Omental fat pad (tissue), 3 donors: ENCODE measurements at regions not wholly inside any gene's neighbourhood (a gene's known extent, or its start where the extent isn't known, plus 50 kb on each side); places are given as distances from the start of the nearest gene placed in this dataset.

Source experiments
- ATAC-seq: fragments of 150-250 bp; one replicate; pipeline ENCODE4 v1.9.1; 2016; ENCODE audit warnings: mild to moderate bottlenecking, moderate library complexity; ENCODE audit not compliant: low FRiP score
- DNase-seq: peaks from one replicate; pipeline ENCODE4 v3.0.0-alpha.2; 2019; ENCODE audit warnings: low spot score
- TF ChIP-seq, protein P1 (sequence below), 3 donors: fragments of 450-650 bp; IDR thresholded peaks; one replicate each; pipeline ENCODE4 v1.5.1; 2016 to 2017; ENCODE audit warnings: antibody characterized with exemption in 3 of 3, mild to moderate bottlenecking in 3 of 3, moderate library complexity in 2 of 3

DNA sequence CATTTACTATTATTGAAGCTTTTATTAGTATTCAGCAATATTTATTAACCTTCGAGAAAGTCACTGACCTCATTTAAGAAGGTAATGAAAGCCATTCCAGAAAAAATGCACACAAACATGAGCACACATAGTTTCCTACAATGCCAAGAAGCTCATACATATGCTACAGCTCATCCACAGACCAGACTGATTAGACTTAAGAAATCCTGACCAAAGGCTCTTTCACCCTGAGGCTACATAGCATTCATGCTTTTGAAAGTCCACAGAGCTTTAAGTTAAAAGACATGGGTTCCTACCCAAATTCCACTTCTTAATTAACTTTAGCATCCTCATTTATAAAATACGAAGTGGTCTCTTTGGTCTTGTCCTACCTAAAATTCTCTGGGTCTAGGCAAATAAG is 430.4 kb downstream of the TBC1D32 start:
- DNase-seq (no peak), ATAC-seq (no peak)
- TF ChIP-seq, protein P1, sequence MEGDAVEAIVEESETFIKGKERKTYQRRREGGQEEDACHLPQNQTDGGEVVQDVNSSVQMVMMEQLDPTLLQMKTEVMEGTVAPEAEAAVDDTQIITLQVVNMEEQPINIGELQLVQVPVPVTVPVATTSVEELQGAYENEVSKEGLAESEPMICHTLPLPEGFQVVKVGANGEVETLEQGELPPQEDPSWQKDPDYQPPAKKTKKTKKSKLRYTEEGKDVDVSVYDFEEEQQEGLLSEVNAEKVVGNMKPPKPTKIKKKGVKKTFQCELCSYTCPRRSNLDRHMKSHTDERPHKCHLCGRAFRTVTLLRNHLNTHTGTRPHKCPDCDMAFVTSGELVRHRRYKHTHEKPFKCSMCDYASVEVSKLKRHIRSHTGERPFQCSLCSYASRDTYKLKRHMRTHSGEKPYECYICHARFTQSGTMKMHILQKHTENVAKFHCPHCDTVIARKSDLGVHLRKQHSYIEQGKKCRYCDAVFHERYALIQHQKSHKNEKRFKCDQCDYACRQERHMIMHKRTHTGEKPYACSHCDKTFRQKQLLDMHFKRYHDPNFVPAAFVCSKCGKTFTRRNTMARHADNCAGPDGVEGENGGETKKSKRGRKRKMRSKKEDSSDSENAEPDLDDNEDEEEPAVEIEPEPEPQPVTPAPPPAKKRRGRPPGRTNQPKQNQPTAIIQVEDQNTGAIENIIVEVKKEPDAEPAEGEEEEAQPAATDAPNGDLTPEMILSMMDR (IDR thresholded peaks at IDR 0.05): no peak

DNA sequence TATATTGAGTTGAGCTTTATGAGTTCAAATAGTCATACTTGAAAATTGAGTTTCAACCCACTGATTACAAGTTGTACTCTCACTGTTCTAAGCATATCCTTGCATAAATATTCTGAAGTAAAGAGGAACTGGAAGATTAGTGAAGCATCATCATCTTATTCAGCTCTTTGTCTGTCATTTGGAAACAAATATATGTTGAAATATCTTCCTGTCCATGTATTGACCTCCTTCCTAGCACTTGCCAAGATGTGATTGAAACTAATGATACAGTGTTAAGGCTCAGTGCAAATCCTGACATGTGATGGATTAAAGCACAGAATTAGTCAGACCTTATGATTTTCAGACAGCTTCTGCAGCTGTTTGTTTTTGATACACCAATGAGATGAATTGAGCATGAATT is 434.3 kb downstream of the TBC1D32 start:
- TF ChIP-seq, protein P1 (IDR thresholded peaks at IDR 0.05): no peak
- DNase-seq: no peak
- ATAC-seq: no peak

DNA sequence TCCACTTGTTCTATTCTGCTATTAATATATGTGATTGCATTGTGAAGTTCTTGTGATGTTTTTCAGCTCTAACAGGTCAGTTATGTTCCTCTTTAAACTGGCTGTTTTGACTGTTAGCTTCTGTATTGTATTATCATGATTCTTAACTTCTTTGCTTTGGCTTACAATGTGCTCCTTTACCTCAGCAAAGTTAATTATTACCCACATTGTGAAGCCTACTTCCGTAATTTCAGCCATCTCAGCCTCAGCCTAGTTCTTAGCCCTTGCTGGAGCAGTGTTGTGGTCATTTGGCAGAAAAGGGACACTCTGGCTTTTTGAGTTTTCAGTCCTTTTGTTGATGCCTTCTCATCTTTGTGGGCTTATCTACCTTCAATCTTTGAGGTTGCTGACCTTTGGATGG is 440.2 kb downstream of the TBC1D32 start:
- ATAC-seq (no peak), DNase-seq (no peak)
- TF ChIP-seq, protein P1 (IDR thresholded peaks at IDR 0.05): no peak

DNA sequence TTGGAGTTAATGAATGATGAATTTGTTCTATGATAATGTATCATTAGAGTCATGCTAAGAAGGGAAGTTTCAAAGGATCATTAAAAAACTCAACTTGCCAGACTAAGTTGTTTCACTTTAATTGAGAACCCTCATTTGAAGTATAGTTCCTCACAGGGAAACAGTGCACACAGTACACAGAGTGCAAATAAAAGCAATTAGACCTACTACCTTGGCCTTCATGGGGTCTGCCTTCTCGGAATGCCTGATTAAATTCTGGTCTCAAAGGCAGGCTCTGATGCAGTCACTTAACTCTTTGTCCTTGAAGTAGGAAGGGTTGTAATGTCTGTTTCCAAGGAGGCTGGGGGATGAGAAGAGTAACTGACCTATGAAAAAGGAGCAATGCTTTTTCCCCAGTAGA is 457.3 kb downstream of the TBC1D32 start:
- TF ChIP-seq, protein P1 (IDR thresholded peaks at IDR 0.05): no peak
- ATAC-seq (no peak), DNase-seq (no peak)

DNA sequence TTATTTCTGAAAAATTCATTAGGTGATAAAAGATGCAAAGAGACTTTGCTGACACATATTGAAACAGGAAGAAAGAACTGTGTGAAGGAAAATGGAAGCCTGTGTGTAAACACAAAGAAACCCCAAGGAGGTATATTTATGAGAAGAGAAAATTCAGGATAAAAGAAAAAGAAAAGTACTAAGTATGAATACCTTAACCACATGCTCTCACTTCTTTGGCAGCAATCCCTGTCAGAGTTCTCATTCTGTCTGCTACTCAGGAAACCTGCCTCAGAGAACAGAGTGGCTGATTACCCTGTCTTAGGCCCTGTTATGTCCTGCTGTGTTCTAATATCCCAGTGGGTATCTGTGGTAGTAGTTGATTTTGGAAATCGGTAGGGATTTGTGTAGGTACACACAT is 457.9 kb downstream of the TBC1D32 start:
- TF ChIP-seq, protein P1 (IDR thresholded peaks at IDR 0.05): no peak
- no peak for DNase-seq
- no peak for ATAC-seq

DNA sequence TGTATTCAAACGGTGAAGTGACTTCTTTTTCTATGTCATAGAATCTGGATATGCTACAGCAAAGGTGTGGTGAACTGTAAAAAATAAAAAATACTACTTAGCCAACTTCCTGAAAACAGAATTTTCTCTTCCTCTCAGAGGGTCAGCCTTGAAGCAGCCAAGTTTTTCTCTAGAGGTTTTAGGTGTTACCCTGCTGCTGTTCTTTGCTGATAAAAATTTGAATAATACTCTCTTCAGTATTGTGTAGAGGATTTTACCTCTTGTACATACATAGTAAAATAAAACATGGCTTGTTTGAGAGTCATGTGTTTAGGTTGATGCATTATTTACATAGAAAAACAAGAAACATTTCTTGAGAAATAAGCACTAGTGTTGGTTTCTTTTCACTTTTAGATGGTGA is 458.4 kb downstream of the TBC1D32 start:
- ATAC-seq (no peak), DNase-seq (no peak)
- TF ChIP-seq, protein P1 (IDR thresholded peaks at IDR 0.05): no peak

DNA sequence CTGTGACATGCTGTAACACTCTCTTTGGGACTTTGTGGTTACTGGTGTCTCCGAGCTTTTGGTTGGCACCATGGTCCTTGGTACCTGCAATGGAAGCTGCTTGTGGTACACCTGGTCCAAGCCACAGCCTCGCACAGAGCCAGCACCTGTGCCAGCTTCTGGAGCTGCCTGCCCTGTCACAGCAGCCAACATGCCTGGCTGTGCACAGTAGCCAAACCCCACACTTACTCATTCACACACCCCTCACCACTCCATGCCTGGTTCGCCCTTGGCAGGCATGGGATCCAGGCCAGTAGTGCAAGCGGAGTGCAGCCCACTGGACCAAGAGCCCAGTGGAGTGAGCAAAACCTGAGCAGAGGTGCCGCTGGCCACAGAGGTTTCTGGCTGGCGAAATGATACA is 459.9 kb downstream of the TBC1D32 start:
- ATAC-seq: no peak

More for the DNA sequence above, 459.9 kb downstream of the TBC1D32 start:
- TF ChIP-seq, protein P1 (IDR thresholded peaks at IDR 0.05): no peak
- no peak for DNase-seq
